UCSD-AML1 (cell line): ENCODE measurements at regions not wholly inside any gene's neighbourhood (a gene's known extent, or its start where the extent isn't known, plus 50 kb on each side); places are given as distances from the start of the nearest gene placed in this dataset.
"Not testable (repeated sequence)": the region's sequence is repeated elsewhere in the genome, so short reads cannot be mapped to it uniquely, and the experiment has no call there.

Experiments used
- DNase-seq: peaks from one replicate; lab custom pipeline; 2025; ENCODE audit not compliant: unreplicated experiment; lab: John Stamatoyannopoulos, UW

DNA sequence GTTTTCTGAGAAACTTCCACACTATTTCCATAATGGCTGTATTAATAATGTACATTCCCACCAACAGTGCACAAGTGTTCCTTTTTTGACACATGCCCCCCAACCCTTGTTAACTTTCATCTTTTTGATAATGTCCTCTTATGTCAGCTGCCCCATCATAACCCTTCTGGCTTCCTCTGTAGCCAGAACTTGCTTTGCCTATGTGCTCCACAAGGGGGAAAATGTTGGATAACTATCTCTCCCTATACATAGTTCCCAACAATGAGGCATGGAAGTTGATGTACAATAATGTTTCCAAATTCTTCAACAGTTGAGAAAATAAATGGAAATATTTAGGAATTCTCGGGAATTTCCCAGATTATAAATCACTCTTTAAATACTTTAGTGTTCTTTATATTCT is 142.9 kb downstream of the ASB9 start:
- DNase-seq, result no peak

GRCh38 chrX:15116900-15117299 is 153.0 kb downstream of the ASB9 start:
- no peak for DNase-seq

- DNase-seq, result no peak
Measured at GRCh38 chrX:15114743-15115566, 154.9 kb downstream of the ASB9 start.

GRCh38 chrX:15107367-15107988 is 162.4 kb downstream of the ASB9 start:
- no peak for DNase-seq

DNA sequence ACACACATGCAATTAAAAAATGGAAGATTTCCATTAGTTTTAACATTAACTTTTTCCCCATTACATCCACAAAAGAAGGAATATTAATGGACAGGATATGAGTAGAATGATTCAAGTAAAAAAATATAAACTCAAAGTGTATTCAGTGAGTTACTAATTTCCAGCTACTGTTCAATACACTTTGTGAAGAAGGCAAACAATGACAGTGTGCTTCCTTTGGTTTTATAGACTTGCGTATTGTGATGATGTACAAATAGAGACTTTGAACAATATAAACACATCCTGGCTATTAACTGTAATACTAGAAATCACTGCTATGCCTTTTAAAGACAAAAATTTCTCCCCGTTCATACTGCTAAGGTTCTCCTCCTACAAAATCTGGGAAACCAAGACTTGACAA is 171.4 kb downstream of the ASB9 start:
- DNase-seq, result no peak

- no peak for DNase-seq
Measured at GRCh38 chrX:15087747-15088146, 182.1 kb downstream of the ASB9 start.

DNA sequence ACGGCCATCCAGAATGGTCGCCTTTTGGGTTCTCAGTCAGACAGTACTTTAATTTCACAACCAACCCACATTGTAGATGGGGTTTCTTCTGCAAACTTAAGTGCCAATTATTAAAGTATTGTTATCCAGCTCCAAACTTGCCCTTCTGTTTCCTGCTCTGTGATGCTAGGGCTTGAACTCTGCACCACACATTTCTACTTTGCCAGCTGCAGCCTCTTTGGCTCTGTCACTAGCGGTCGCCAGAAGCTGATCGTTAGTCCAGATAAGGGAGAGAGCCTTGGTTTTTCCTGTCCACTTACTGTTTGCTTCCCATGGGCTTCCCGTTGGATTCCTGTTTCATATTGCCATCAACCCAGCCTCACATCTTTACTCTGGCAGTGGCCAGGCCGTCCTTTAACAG is 196.6 kb downstream of the ASB9 start:
- DNase-seq, result no peak

- DNase-seq, result no peak
Measured at GRCh38 chrX:15072880-15073279, 197.0 kb downstream of the ASB9 start.

DNA sequence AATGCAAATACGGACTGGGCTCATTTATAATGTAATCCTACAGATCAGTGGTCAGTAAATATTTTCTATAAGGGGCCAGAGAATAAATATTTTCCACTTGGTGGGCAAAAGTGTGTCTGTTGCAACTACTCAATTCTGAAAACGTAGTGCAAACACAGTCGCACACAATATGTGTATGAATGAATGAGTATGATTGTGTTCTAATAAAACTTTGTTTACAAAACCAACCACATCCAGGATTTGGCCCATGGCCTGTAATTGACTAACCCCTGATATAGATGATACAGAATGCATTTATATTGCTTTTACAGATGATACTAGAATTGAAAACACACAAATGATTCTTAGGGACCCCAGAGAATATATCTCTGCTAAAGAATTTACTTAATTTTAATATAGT is 197.6 kb downstream of the ASB9 start:
- DNase-seq, result no peak

DNA sequence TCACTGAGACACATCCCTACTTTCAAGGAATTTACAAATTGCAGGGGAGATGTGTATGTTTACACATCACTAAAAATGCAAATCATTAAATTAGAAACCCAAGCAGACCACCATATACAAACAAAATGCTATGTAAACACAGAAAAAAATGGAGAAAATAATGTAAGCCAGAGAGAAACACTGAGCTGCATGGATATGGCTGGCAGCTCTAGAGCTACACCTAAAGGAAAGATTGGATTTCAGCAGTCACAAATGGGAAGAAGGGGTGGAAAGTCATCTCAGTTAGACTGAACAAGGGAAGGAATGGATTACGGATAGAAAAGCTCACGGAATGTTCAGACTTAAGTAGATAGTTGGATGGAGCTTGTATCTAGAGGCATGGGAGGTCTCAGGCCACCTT is 186.3 kb downstream of the MOSPD2 start:
- no peak for DNase-seq

DNA sequence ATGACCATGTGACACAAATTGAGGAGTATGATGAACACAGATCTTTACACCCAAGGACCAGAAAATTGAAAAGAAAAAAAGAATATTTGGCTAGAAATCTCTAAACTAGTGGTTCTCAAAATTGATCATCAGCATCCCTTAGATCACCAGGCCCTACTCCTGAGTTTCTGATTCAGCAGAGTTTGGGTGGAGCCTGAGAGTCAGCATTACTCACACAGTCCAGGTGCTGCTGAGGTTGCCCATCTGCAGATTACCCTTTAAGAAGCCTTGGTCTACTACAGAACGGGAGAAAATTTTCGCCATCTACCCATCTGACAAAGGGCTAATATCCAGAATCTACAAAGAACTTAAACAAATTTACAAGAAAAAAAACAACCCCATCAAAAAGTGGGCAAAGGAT is 182.8 kb downstream of the MOSPD2 start:
- DNase-seq, result no peak

GRCh38 chrX:15055146-15055930 is 182.1 kb downstream of the MOSPD2 start:
- no peak for DNase-seq

DNA sequence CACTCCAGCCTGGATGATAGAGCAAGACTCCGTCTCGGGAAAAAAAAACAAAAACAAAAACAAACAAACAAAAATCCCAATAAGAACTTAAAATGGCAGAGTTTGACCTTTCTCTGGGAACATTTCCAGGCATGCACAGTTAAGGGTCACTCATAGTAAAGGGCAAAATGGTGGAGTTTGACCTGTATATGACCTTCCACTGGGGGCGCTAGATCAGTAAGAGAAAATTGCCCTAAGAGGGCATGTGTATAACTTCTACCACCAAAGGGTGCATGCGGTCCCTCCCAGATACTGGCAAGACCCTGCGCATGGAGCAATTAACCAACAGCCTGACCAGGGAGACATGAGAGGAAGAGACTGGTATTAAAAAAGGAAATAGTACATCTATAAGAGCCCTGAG is 177.2 kb downstream of the MOSPD2 start:
- no peak for DNase-seq

DNA sequence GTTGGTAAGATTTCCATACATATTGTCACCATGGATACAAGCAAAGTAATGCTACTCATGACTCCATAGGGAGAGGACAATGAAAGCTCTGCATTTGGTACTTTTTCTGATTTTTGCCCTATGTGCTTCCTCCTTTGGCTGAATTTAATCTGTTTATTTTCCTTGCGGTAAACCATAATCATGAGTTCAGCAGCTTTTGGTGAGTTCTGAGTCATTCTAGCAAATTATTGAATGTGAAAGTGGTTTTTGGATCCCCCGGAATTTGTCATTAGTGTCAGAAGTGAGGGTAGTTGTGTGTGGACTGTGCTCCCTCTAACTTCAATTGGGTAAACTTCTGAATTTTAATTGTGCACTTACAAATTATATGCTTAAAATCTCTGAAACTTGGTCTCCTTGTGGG is 170.3 kb downstream of the MOSPD2 start:
- no peak for DNase-seq

GRCh38 chrX:15033917-15034316 is 160.7 kb downstream of the MOSPD2 start:
- DNase-seq, result no peak

DNA sequence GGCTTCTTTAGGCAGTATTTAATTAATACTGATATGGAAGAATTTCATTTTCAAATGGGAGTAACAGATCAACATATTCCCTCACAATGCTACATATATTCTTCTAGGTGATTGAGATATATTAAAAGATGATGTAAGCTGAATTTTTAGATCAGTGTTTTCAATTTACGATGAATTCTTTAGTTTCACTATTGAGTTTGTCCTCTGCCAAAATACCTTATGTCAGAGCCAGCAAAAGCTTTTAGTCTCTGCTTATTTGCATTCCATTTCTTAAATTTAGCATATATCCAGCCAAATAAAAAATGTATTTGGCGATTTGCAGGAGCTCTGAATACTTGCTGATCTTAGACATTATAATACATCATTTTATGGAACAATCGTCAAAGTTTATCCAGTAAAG is 144.3 kb downstream of the MOSPD2 start:
- no peak for DNase-seq

DNA sequence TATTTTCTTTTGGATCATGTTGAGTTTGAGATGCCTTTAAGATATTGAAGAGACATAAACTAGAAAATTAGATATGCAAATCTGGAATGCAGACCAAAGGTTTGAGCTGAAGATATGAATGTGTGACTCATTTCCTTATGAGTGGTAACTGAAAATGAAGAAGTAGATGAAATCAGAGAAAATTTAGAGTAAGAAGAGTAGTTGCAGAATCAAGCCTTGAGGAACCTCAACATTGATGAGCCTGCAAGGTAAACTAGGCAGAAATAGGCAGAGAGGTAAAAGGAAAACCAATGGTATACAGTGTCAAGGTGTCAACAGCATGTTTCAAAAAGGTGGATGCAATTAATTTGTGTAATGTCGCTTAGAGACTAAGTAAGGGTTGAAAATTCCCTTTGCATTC is 142.8 kb downstream of the MOSPD2 start:
- DNase-seq, result no peak

DNA sequence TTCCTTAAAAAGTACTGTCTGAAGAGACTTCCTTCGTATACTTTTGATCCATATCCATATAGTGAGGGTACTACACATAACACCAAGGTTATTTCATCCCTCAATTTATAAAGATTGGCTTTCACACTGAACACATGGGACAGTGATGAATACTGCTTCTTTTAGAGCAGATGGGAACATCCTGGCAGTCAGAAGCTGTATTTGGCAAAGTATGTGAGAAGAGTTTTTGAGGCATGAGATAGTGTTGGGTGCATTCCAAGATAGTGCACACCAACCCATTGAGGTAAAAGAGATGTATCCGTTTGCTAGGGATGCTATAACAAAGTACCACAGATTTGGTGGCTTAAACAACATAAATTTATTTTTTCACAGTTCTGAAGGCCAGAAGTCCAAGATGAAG is 141.1 kb downstream of the MOSPD2 start:
- no peak for DNase-seq

DNA sequence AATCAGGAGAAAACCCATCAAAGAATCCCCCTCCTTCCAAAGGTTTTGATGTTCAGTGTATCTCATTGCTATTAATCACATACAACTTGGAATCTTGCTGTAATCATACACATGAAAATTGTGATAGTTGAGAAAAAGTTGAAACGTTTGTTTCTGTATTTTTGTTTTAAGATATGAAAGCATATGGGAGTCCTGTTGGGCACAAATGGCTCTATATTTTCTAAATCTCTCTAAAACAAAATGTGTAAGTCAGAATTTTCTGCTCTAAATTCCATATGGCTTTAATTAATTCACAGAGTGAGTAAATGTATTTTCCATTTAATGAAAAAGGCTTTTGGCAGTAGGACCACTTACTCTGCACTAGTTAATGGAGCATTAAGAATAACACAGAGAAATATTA is 140.2 kb downstream of the MOSPD2 start:
- no peak for DNase-seq

- DNase-seq, result no peak
Measured at GRCh38 chrX:14997271-14997670, 124.0 kb downstream of the MOSPD2 start.

- not testable (repeated sequence) for DNase-seq
Measured at GRCh38 chrX:14984425-14984824, 111.2 kb downstream of the MOSPD2 start.
